Common myeloid progenitor, CD34-positive (primary cell): ENCODE measurements at regions not wholly inside any gene's neighbourhood (a gene's known extent, or its start where the extent isn't known, plus 50 kb on each side); places are given as distances from the start of the nearest gene placed in this dataset.
"Not testable (repeated sequence)": the region's sequence is repeated elsewhere in the genome, so short reads cannot be mapped to it uniquely, and the experiment has no call there.

ENCODE experiments used
- CTCF ChIA-PET: fragments of 350-600 bp; sonication (Branson Sonifier 250); formaldehyde crosslinking; loops from one replicate; lab custom pipeline; 2021; ENCODE audit warnings: antibody characterized with exemption; lab: Charles Lee
- POLR2A ChIA-PET: fragments of 350-600 bp; sonication (Branson Sonifier 250); formaldehyde crosslinking; loops from one replicate; lab custom pipeline; 2021; ENCODE audit warnings: antibody characterized with exemption; lab: Charles Lee
- DNase-seq, 3 donors: peaks; one replicate each; pipeline versions ENCODE4 v3.0.0 to v3.0.0-alpha.2; 2013
- H3K27ac ChIP-seq, 2 experiments: 1 replicate in 1 of 2; 2 replicates in 1 of 2; pipeline ENCODE4 v1.7.0; 2013; ENCODE audit warnings: inconsistent platforms in 2 of 2, low read length in 2 of 2, mild to moderate bottlenecking in 2 of 2, low read depth in 1 of 2, moderate library complexity in 1 of 2; ENCODE audit not compliant: severe bottlenecking in 2 of 2, insufficient read depth in 1 of 2, poor library complexity in 1 of 2
- H3K27me3 ChIP-seq, 5 experiments: replicated peaks in 2 of 5; 1 replicate in 3 of 5; 2 replicates in 2 of 5; pipeline versions ENCODE4 v1.6.1 to v1.7.0; 2013; ENCODE audit warnings: low read length in 4 of 5, mild to moderate bottlenecking in 2 of 5, moderate library complexity in 2 of 5, inconsistent platforms in 1 of 5; ENCODE audit not compliant: insufficient read depth in 5 of 5, control insufficient read depth in 4 of 5
- H3K36me3 ChIP-seq, 4 experiments: 1 replicate in 2 of 4; 2 replicates in 2 of 4; pipeline versions ENCODE4 v1.6.1 to v1.7.0; 2013; ENCODE audit warnings: low read length in 3 of 4, control low read depth in 1 of 4, mild to moderate bottlenecking in 1 of 4; ENCODE audit not compliant: control insufficient read depth in 4 of 4, insufficient read depth in 4 of 4
- H3K4me1 ChIP-seq, 4 experiments: 1 replicate in 3 of 4; 2 replicates in 1 of 4; pipeline versions ENCODE4 v1.6.1 to v1.7.1; 2013; ENCODE audit warnings: low read length in 3 of 4, mild to moderate bottlenecking in 3 of 4, control low read depth in 1 of 4, inconsistent platforms in 1 of 4, moderate library complexity in 1 of 4; ENCODE audit not compliant: control insufficient read depth in 4 of 4, insufficient read depth in 4 of 4; ENCODE audit errors: control extremely low read depth in 1 of 4
- H3K4me3 ChIP-seq, 7 experiments: 1 replicate in 4 of 7; 2 replicates in 3 of 7; pipeline versions ENCODE4 v1.5.1 to v1.7.0; 2013; ENCODE audit warnings: mild to moderate bottlenecking in 7 of 7, low read length in 6 of 7, moderate library complexity in 6 of 7, inconsistent platforms in 2 of 7, low read depth in 2 of 7, control low read depth in 1 of 7; ENCODE audit not compliant: insufficient read depth in 4 of 7, control insufficient read depth in 1 of 7; ENCODE audit errors: extremely low read depth in 1 of 7
- H3K9me3 ChIP-seq, 5 experiments: 1 replicate in 4 of 5; 2 replicates in 1 of 5; pipeline versions ENCODE4 v1.6.1 to v1.7.1; 2013; ENCODE audit warnings: low read length in 4 of 5, mild to moderate bottlenecking in 2 of 5, inconsistent platforms in 1 of 5, low read depth in 1 of 5, moderate library complexity in 1 of 5; ENCODE audit not compliant: control insufficient read depth in 4 of 5, insufficient read depth in 2 of 5; ENCODE audit errors: control extremely low read depth in 1 of 5
- WGBS: methylation state at CpG from one replicate; pipeline ENCODE4 v1.1.5; 2013; ENCODE audit not compliant: insufficient coverage; 5-methylcytosine and 5-hydroxymethylcytosine counted together

DNA sequence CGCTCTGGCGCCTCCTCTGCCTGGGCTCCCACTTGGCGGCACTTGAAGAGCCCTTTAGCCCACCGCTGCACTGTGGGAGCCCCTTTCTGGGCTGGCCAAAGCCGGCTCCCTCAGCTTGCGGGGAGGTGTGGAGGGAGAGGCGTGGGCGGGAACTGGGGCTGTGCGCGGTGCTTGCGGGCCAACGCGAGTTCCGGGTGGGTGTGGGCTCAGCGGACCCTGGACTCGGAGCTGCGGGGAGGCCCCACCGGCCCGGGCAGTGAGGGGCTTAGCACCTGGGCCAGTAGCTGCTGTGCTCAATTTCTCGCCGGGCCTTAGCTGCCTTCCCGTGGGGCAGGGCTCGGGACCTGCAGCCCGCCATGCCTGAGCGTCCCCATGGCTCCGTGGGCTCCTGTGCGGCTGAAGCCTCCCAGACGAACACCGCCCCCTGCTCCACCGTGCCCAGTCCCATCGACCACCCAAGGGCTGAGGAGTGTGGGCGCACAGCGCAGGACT, 216.2 kb downstream of the FGFR2 start:
- H3K27ac ChIP-seq, H3K36me3 ChIP-seq, POLR2A ChIA-PET, DNase-seq, H3K4me3 ChIP-seq, H3K9me3 ChIP-seq, H3K27me3 ChIP-seq, H3K4me1 ChIP-seq: not testable (repeated sequence)
- 98% methylated on average over 28 of the region's 33 CpGs for WGBS
- CTCF ChIA-PET, result interaction anchor here (0.8 kb wide), 1 partner anchor 10 kb away, joined by 3 read pairs; no protein-coding TSS in a partner anchor

DNA sequence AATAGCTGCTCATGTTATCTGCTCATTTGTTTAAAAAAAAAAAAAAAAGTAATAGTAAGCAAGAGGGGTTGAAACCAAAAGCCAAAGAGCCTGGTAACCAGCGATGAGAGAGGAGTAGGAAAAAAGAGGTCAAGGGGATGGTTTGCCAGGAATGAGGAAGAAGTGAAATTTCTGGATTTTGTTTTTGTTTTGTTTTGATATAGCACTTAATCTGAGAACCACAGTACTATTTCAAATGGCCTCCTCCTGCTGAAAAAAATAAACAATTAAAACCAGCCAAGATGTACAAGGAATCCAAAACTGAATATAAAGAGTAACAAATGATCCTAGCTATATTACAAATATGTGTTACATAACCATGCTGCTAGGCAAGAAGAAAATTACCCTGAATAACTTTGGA, 213.1 kb downstream of the FGFR2 start:
- ChIA-PET POLR2A (no interaction called here), CTCF (no interaction called here)
- DNase-seq, result no peak
- no peaks in the 10 kb centered on the region for H3K27me3 ChIP-seq
- H3K4me3 ChIP-seq, result no peak overlapping the region
- no peaks in the 10 kb centered on the region for H3K36me3 ChIP-seq
- peaks cover 0 to 2% (median 0%) of the 10 kb centered on the region in 5 experiments for H3K9me3 ChIP-seq
- no peak overlapping the region for H3K27ac ChIP-seq
- no peaks in the 10 kb centered on the region for H3K4me1 ChIP-seq
- no CpG with 5 or more reads among the region's 1 CpG for WGBS

DNA sequence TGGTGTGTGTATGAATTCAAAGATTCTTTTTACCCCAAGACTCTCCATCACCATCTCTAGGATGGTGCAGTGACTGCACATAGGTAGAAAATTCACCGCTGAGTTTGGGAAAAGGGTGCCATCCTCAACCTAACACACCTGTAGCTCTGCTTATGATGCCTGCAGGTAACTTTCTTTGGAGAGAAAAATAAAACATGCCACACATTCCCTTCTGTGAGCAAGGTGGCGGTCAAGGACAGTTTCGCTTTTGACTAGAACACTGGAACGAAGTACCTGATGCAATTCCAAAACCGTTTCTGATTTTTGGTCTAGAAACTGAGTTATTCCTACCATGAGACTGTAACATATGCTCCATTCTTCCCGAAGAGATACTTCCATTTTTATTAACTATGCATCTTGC, 205.6 kb downstream of the FGFR2 start:
- WGBS, result 92% methylated on average over 5 of the region's 6 CpGs
- POLR2A ChIA-PET, result no interaction called here

GRCh38 chr10:121393522-121393921, 204.7 kb downstream of the FGFR2 start:
- POLR2A ChIA-PET, result no interaction called here
- no peaks in the 10 kb centered on the region for H3K27me3 ChIP-seq
- H3K27ac ChIP-seq, result no peak overlapping the region
- H3K9me3 ChIP-seq, result peaks cover 0 to 2% (median 0%) of the 10 kb centered on the region in 5 experiments
- no peaks in the 10 kb centered on the region for H3K36me3 ChIP-seq
- CTCF ChIA-PET, result no interaction called here
- no peak for DNase-seq
- H3K4me1 ChIP-seq, result peaks cover 0 to 4% (median 0%) of the 10 kb centered on the region in 4 experiments
- WGBS, result no CpG with 5 or more reads among the region's 3 CpGs
- H3K4me3 ChIP-seq, result no peak overlapping the region

More for the DNA sequence above, 205.6 kb downstream of the FGFR2 start:
- H3K36me3 ChIP-seq, result no peaks in the 10 kb centered on the region
- DNase-seq, result no peak
- H3K4me3 ChIP-seq, result no peak overlapping the region
- H3K27me3 ChIP-seq, result no peaks in the 10 kb centered on the region
- peaks cover 0 to 2% (median 0%) of the 10 kb centered on the region in 5 experiments for H3K9me3 ChIP-seq
- peaks cover 0 to 4% (median 0%) of the 10 kb centered on the region in 4 experiments for H3K4me1 ChIP-seq
- no peak overlapping the region for H3K27ac ChIP-seq
- CTCF ChIA-PET, result no interaction called here

GRCh38 chr10:121400507-121400906, 197.7 kb downstream of the FGFR2 start:
- H3K4me3 ChIP-seq, H3K36me3 ChIP-seq, POLR2A ChIA-PET, H3K27ac ChIP-seq, DNase-seq, H3K9me3 ChIP-seq, CTCF ChIA-PET, H3K27me3 ChIP-seq, H3K4me1 ChIP-seq: not testable (repeated sequence)
- no CpG with 5 or more reads among the region's 4 CpGs for WGBS

- Histone ChIP-seq H3K4me1 (no peaks in the 10 kb centered on the region), H3K9me3 (no peaks in the 10 kb centered on the region), H3K27ac (no peak overlapping the region), H3K36me3 (no peaks in the 10 kb centered on the region), H3K4me3 (no peak overlapping the region), H3K27me3 (peaks cover 0 to 3% (median 0%) of the 10 kb centered on the region in 5 experiments)
- no peak for DNase-seq
- ChIA-PET POLR2A (no interaction called here), CTCF (no interaction called here)
- WGBS, result 100% methylated on average over 3 of the region's 5 CpGs
Measured at GRCh38 chr10:121403527-121403926, 194.7 kb downstream of the FGFR2 start.

GRCh38 chr10:121404611-121405010, 193.6 kb downstream of the FGFR2 start:
- no peaks in the 10 kb centered on the region for H3K9me3 ChIP-seq
- CTCF ChIA-PET, result no interaction called here
- 97% methylated on average over 3 of the region's 4 CpGs for WGBS
- no peak overlapping the region for H3K27ac ChIP-seq
- no peaks in the 10 kb centered on the region for H3K4me1 ChIP-seq
- H3K27me3 ChIP-seq, result peaks cover 0 to 3% (median 0%) of the 10 kb centered on the region in 5 experiments
- no peak overlapping the region for H3K4me3 ChIP-seq
- POLR2A ChIA-PET, result no interaction called here
- DNase-seq, result no peak
- no peaks in the 10 kb centered on the region for H3K36me3 ChIP-seq
